GM21381 (cell line): ENCODE measurements at regions not wholly inside any gene's neighbourhood (a gene's known extent, or its start where the extent isn't known, plus 50 kb on each side); places are given as distances from the start of the nearest gene placed in this dataset.
"Not testable (repeated sequence)": the region's sequence is repeated elsewhere in the genome, so short reads cannot be mapped to it uniquely, and the experiment has no call there.

Experiments used
- ATAC-seq: cut with Tn5 transposase; IDR thresholded peaks from one replicate; pipeline ENCODE4 v1.9.1; 2021; ENCODE audit warnings: mild to moderate bottlenecking, moderate library complexity; ENCODE audit not compliant: unreplicated experiment

GRCh38 chr14:59132796-59133494 lies 55.5 kb upstream of the DAAM1 start:
- no peak for ATAC-seq

GRCh38 chr14:59133709-59134108 lies 54.8 kb upstream of the DAAM1 start:
- no peak for ATAC-seq

- no peak for ATAC-seq
These were observed 54.2 kb upstream of the DAAM1 start for GRCh38 chr14:59134307-59134706.

GRCh38 chr14:59137256-59137655 lies 51.2 kb upstream of the DAAM1 start:
- ATAC-seq = no peak

GRCh38 chr14:59138576-59138975 lies 49.9 kb upstream of the DAAM1 start:
- ATAC-seq = not testable (repeated sequence)
